ENCODE measurements at regions not wholly inside any gene's neighbourhood (a gene's known extent, or its start where the extent isn't known, plus 50 kb on each side); places are given as distances from the start of the nearest gene placed in this dataset.

- no peak for DNase-seq
Observed at GRCh38 chr4:32798471-32799159, 2078.4 kb downstream of the PCDH7 start.

GRCh38 chr4:32824336-32824735 is 2104.2 kb downstream of the PCDH7 start:
- DNase-seq = no peak

GRCh38 chr4:32826169-32826568 is 2106.0 kb downstream of the PCDH7 start:
- no peak for DNase-seq

DNA sequence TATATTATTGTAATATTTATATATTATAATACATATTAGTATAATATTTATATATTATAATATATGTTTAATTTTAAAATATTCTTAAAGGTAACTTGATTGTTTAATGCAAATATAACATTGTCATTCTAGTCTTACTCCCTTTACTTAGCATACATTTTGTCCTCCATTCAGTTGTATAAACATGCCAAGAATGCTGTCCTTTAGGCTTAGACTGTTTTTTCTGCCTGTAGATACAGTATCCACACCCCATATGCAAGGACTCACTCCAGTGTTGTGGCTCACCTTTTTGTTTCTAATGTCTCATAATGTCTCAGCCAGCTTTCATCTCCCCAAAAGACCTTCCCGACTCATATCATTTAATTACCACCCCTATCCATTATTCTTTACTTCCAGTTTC is 2110.0 kb downstream of the PCDH7 start:
- no peak for DNase-seq

DNA sequence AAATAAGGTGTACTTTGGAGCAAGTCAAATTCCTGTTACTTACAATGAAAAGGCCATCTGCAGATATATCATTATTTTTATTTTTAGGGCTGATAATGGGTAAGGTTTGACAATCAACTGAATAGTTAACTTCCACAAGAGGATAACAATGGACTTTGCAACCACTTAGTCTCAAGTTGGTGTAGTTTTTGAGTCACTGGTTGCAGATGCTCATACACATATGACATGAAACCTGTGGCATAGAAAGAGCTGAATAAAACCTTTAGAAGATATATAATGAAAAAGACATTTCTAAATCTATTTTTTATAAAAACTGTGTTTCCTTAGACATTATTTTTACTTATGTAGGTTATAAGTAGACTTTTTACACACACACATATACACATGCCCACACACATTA is 2110.9 kb downstream of the PCDH7 start:
- DNase-seq = no peak

DNA sequence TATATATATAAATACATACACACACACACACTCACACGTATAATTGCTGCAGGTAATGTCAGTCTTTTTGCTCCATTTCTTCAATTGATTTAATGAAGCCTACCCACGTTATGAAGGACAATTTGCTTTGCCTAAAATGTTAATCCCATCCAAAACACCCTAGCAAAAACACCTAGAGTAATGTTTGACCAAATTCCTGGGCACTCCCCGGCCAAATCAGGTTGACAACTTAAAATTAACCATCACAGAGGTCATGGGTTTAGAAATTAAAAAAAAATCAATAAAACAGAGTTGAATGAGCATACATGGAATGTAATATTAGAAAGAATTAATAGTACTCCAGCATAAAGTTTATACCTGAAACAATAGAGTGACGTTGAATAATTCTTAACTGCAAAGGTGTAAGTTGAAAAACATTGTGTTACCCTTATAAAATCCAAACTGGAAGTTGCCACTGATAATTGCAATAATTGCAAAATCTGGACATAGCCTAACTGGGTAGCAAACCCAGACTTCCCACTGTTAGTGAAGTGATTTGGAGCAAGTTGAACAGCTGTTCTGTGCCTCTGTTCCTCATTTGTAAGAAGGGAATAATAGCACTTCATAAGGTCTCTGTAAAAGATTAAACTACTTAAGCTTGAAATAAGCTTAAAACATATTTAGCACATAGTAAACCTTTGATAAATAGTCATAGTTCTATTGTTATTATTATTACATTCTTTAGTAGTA is 2120.5 kb downstream of the PCDH7 start:
- no peak for DNase-seq

- no peak for DNase-seq
Observed at GRCh38 chr4:32841217-32841616, 2121.0 kb downstream of the PCDH7 start.

DNA sequence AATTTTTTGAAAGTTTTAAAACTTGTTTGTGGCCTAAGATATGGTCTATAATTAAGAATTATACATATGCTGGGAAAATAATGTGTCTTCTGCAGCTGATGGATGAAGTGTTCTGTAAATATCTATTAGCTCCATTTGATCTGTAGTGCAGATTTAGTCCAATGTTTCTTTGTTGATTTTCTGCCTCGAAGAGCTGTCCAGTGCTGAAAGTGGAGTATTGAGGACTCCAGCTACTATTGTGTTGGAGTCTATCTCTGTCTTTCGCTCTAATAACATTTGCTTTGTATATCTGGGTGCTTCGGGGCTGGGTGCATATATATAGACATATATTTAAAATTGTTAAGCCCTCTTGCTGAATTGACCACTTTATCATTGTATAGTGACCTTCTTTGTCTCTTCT is 2127.3 kb downstream of the PCDH7 start:
- DNase-seq = no peak

GRCh38 chr4:32855622-32856021 is 2135.5 kb downstream of the PCDH7 start:
- no peak for DNase-seq

DNA sequence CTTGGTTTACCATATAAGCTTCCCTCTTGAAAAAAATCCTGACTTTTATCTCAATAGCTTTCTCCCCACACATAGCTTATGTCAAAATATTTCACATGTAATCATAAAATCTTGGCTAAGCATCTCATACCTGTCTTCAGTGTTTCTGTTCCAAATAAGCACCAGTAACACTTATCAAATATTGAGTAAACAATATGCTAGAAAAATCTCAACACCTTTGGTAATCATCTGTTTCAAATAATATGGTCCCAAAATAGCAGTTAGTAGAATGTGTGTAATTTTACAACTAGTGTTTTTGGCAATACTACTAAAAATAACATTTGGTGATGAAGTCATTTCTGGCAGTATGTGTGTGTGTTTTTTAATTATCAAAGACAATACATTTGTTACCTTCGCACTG is 2138.2 kb downstream of the PCDH7 start:
- DNase-seq = no peak

DNA sequence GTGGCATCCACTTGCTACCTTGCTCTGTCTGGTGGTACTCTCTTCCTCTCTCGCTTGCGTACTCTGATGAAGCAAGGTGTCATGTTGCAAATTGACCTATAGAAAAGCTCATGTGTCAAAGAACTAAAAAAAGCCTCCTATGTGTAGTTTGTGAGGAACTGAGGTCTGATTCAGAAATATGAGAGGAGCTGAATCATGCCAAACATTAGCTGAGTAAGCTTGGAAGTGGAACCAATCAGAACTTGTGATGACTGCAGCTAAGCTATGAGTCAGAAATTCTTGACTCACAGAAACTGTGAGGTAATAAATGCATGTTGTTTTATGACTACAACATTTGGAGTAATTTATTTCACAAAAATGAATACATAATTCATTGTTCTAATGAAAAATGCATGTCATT is 2138.8 kb downstream of the PCDH7 start:
- no peak for DNase-seq

DNA sequence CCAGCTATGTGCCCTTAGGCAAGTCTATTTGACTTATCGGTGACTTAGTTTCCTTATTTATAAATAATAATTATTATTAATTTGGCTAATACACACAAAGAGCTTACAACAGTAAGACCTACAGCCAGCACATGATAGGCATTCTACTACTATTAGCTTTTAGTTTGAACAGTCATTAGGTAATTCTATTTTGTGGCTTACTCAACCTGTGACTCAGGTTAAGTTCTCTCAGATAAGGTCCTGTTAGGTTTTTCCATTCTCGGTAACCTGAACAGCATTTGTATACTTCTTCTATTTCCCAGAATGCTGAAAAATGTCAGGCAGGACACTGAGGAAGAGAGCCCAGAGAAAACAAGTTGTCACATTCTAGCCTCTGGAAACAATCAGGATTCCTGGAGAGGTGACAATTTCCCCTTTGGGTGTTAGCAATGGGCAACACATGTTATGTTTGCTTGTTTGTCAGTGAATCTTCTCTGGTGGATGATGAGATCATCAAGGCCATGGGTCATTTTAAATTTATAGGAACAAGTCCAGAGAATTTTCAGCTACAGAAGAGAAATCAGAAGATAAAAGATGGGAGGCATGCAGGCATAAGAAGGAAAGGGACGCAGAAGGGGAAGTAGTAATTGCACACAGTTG is 2144.7 kb downstream of the PCDH7 start:
- no peak for DNase-seq

DNA sequence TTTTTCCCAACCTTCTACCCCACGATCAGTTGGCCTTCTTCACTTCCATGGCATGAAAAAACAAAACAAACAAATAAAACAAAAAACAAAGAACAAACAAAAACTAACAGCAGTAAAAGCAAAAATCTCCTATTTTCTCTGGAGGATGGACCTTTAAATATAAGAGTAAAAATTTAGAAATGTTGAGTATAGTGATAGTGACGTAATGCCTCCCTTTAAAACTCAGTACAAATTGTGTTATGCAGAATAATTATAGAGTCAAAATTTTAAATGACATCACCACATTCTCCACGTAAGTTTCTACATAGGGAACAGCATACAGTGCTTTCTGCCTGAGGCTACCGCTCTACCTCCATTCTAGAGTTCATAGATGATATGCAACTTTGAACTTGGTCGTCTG is 2156.4 kb downstream of the PCDH7 start:
- no peak for DNase-seq

DNA sequence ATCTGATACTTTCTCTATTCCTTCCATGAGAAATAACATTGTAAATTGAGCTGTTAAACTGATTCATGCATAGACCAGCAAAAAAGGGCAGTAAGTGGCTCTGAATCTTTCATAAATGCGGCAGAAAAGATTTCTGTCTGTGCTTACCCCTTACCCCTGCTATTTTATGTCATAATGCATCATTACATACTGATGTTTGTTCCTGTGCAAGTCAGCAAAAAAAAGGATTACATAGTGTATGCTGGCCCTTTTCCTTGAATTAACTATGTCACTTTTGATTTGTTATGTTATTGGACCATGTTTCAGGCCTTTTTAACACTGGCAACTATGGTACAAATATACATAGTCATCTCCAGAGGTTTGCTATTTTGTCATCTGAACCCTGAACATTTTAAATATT is 2159.7 kb downstream of the PCDH7 start:
- DNase-seq = no peak

- DNase-seq = no peak
Observed at GRCh38 chr4:32884198-32884597, 2164.0 kb downstream of the PCDH7 start.

- peak; percentile 32 for DNase-seq
Observed at GRCh38 chr4:32890398-32890797, 2170.2 kb downstream of the PCDH7 start.

- DNase-seq = no peak
Observed at GRCh38 chr4:32909053-32909452, 2188.9 kb downstream of the PCDH7 start.

- no peak for DNase-seq
Observed at GRCh38 chr4:32909736-32910135, 2189.6 kb downstream of the PCDH7 start.

DNA sequence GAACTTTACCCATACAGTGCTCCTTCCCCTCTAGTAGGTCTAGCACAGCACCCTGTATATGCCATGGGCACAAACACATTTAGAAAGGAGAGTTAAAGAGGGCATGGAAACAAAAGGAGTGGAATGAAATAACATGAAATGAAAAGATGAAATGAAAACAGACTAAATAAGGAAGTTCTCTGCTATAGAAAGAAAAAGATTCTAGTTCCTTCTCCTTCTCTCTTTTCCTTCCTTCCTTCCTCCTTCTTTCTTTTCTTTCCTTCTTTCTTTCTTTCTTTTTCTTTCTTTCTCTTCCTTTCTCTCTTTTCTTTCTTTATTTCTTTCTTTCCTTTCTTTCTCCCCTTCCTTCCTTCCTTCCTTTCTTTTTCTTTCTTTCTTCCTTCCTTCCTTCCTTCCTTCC is 2197.4 kb downstream of the PCDH7 start:
- no peak for DNase-seq

DNA sequence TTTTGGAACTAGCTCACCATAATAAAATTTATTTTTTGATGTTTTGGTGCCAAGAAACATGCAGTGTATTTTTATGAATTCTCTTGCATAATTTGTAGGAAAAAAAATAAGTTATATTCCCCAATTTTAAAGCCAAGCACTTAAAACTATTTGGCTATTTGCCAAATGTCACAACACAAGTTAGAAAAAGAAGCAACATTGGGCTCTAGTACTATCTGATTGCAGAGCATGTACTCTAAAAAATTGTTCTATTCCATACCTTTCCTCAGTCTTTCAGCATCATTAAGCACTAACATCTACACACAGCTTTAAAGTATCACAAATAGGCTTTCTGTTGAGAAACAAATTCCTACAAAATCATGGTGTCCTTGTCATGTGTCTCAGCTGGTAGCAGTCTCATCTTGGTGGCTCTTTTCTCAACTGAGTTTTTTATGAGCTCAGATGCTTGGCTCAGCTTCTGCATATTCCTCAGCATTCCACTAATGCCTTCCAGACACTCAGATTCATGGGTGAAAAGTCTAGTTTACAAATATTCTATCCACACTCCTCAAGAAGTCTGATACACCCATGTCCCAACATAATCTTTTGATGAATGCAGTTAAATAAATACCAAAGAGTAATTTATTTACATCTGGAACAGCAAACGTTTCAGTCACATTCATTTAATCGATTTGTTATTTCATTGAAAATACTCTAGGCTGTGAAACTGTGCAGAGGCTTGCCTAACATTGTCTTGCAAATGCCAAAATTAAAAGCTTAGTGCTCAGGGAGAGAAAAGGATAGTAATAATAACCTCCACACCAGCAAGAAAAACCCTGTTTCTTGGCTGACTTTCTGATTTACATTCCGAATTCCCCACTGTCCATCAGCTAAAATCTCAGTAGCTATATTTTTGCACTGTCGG is 2209.9 kb downstream of the PCDH7 start:
- DNase-seq = no peak

DNA sequence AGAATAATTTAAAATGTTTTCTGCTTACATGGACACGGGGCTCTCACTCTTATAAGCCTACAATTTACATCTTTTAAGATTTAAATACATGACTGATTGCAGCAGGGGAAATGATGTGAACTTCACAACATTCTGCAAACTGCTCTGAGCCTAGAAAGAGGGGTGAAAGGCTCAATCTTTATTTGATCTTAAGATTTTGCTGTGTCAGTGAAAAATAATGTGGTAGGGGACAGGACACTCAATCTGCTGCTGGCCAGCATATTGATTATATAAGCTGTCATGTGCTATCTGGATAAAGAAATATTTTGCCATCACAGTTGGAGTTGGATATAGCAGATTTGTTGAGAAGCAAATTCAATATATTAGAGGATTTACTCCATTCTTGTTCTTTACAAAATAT is 2210.5 kb downstream of the PCDH7 start:
- DNase-seq = no peak

GRCh38 chr4:32931475-32931874 is 2211.3 kb downstream of the PCDH7 start:
- DNase-seq = no peak

DNA sequence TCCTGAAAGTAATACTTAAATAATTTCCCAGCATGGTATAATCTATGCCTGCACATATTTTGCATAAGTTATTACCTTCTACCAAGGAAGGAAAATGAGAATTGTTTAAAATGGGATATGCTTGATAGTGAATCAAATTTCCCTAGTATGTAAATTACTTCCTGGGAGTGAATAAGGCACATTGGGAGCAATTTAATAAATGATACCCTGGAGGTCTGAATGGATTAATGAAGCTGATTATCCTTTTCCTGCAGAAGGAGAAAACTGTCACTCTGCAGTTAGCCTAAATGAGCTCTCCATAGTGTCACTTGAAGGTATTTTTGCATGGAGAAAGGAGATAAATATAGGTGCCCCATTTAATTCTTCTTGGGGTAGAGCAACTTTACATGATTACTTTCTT is 2212.0 kb downstream of the PCDH7 start:
- no peak for DNase-seq
